ENCODE measurements at regions not wholly inside any gene's neighbourhood (a gene's known extent, or its start where the extent isn't known, plus 50 kb on each side); places are given as distances from the start of the nearest gene placed in this dataset.

DNA sequence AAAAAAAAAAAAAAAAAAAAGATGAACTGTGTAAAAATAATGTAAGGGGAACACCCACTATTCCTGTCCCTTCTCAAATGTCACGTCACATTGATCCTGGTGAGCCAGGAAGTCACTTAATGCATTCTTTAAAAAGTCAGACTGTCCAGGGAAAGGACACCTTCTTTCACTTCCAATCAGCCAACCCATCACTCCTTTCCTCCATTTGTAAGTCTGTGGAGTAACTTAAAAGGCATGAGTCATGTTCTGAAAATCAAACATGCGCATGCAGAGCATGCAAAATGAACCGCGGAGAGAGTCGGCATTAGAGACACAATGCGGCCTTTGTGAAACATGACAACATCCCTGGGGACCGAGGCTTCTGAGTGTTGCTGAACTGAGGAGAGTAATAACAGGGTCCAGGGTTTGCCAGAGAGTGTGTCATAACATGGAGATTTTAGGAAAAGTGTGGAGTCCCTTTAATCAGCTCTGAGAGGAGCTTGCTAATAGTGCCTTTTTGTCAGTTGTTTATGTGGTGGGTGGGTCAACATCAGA, 77.6 kb upstream of the SEMA6A start:
- DNase-seq: peak; percentile 8
- in situ Hi-C loops (cut with HindIII; ENCODE audit: low pct_ligation_motif_present, low pct_unique_long_range_greater_than_20kb, low sequenced_read_pairs): no loop called here

DNA sequence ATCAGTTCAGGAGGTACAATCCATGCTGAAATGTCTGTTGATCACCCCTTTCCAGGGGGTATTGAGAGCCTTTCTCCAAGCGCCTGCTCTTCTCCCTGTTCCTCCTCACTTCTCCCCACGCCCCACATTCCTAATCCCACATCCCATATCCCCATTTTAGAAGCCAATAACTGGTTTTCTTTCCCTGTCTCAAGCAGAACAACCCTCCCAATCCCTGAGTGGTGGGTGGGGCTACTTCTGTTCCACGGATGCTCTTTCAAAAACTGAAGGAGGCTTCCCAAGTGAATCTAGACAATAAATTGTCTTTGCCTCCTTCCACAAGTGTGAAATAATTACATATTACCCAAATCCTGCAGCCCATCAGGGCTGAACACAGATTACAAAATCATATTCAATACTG, 77.0 kb upstream of the SEMA6A start:
- DNase-seq: no peak
- in situ Hi-C loops (cut with HindIII; ENCODE audit: low pct_ligation_motif_present, low pct_unique_long_range_greater_than_20kb, low sequenced_read_pairs): no loop called here

DNA sequence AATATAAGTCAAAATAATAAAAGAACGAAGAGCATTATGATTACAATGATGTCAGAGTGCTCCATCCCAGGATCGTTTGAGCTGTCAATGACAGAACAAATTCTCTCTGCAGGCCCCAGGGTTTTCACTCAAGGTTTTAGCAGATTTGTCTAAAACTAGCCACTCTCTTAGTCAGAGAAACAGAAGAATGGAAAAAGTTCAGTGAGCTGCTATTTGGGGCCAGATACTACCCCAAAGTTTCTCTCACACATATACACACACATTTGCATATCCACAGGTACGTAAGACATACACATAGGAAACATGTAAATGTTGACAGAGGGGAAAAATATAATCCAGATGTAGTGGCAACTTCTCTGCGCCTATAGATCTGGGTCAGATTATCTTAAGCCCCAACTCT, 76.3 kb upstream of the SEMA6A start:
- in situ Hi-C loops (cut with HindIII; ENCODE audit: low pct_ligation_motif_present, low pct_unique_long_range_greater_than_20kb, low sequenced_read_pairs): no loop called here
- DNase-seq: no peak

DNA sequence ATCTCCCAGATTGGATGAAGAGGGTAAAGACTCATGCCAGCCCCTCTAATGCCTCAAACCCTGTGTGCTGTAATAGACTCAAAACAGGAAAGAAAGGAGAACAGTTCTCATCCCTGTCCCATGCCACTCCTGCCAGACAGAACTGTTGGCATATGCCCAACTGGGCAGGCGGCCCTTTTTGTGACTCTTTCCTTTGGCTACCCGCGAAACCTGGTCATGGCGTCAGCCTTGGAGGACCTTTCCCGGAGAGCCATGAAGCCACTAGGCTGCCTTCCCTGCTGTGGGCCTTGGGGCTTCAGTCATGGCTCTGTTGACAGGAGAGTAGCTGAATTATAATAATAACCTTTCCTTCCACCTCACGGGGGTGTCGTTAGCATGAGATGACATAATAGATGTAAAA, 75.9 kb upstream of the SEMA6A start:
- in situ Hi-C loops (cut with HindIII; ENCODE audit: low pct_ligation_motif_present, low pct_unique_long_range_greater_than_20kb, low sequenced_read_pairs): no loop called here
- DNase-seq: no peak

DNA sequence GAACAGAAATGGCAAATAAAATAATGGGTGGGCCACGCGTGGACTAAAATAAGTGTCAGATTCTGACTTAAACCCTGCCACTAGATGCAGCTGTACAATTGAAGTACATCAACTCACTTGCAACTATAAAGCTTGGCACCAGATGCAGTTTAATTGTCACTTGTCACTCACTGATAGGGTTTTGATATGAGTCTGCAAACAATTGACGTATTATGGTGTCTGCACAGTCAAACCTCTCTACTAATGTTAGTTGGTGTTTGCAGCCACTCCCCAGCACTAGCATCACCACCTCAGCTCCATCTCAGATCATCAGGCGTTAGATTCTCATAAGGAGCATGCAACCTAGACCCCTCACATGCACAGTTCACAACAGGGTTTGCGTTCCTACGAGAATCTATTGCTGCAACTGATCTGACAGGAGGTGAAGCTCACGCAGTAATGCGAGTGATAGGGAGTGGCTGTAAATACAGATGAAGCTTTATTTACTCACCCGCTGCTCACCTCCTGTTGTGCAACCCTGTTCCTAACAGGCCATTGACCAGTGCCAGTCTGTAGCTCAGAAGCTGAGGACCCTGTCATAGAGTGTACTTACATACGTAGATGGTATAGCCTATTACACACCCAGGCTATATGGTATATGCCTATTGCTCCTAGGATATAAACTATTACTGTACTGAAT, 72.1 kb upstream of the SEMA6A start:
- DNase-seq: no peak

DNA sequence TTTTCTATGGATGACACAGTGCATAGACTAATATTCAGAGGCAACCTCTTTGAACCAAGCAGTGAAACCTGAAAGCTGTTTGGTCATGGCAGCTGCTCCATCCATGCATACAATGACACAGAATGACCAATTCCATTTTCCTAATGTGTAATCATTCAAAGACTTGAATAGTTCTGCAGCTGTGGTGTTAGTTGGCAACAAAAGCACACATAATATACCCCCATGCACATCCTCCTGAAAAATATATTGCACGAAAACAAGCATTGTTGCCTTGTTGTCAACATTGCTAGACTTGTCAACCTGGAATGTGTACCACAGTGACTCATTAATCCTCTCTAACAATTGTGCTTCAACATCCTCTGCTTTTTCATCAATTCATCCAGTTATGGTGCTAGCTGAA, 71.0 kb upstream of the SEMA6A start:
- in situ Hi-C loops (cut with HindIII; ENCODE audit: low pct_ligation_motif_present, low pct_unique_long_range_greater_than_20kb, low sequenced_read_pairs): no loop called here
- DNase-seq: no peak

More for the DNA sequence above, 72.1 kb upstream of the SEMA6A start:
- in situ Hi-C loops (cut with HindIII; ENCODE audit: low pct_ligation_motif_present, low pct_unique_long_range_greater_than_20kb, low sequenced_read_pairs): no loop called here

DNA sequence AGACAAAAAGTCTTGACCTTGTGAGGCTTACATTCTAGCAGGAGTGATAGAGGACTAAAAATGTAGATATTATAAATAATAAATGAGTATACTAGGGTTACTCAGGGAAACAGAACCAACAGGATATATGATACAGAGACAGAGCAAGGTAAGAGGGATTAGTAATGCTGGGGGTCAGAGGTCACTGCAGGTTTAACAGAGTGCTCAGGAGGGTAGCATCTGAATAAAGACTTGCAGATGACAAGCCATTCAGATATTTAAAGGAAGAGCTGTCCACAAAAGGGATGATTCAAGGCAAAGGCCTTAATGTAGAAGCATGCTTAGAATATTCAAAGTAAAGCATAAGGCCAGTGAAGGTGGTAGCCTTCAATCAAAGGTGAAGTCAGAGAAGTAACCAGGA, 65.6 kb upstream of the SEMA6A start:
- in situ Hi-C loops (cut with HindIII; ENCODE audit: low pct_ligation_motif_present, low pct_unique_long_range_greater_than_20kb, low sequenced_read_pairs): no loop called here

DNA sequence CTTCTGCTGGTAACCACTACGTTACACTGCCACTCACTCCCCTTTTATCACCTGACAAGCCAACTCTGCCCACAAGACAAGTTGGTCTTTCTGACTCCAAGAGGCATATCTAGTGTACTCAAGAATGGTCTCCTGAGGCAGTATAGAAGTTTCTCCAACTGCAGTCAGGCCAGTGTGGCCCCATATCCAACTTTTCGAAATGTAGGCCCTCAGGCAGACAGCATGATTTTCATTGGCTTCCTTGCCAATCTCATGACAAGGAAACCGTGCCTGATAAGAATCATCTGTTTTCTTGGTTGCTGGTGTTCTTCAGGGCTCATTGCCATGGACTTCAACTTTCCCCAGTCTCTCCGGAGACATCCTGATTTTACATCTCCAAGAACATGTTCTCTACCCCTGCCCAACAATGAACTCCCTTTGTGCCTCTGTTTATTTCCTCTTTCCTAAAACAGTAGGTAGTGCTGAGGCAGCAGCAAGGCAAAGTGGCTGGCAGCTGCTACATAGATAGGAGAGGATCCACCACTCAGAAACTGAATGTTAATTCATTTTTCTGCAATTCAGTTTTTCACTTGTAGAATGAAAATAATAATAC, 62.6 kb upstream of the SEMA6A start:
- no peak for DNase-seq
- in situ Hi-C loops (cut with HindIII; ENCODE audit: low pct_ligation_motif_present, low pct_unique_long_range_greater_than_20kb, low sequenced_read_pairs): no loop called here

More for the DNA sequence above, 65.6 kb upstream of the SEMA6A start:
- no peak for DNase-seq

DNA sequence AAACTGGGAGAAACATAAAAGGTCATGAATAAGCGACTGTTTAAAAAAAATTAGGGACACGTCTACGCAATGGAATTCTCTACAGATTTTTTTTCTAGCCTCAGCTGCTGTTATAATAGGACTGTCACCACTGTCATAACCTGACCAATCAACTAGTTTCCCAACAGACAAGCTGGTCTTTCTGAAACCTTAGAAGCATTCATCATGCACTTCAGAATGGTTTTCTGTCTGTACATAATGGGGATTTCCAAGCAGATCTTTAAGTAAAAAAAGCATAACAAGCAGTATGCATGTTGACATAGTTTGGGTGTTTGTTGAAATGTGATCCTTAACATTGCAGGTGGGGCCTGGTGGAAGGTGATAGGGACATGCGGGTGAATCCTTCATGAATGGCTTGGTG, 58.3 kb upstream of the SEMA6A start:
- DNase-seq: no peak
- in situ Hi-C loops (cut with HindIII; ENCODE audit: low pct_ligation_motif_present, low pct_unique_long_range_greater_than_20kb, low sequenced_read_pairs): no loop called here

DNA sequence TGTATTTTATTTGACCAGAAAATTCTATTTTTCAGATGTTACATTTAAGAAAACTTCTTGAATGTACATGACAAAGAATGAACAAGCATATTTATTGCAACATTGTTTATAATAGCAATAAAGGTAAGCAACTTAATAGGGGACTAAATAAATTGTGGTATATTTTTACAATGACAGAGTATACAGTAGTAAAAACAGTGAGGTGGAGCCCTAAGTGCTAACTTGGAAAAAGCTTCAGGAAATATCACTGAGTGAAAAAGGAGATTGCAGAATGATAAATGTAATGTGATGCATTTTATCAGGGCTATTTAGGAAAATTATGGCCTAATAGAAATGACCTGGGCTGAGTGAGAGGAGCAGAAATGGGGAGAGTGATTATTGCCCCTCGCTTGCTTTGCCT, 56.5 kb upstream of the SEMA6A start:
- DNase-seq: no peak
- in situ Hi-C loops (cut with HindIII; ENCODE audit: low pct_ligation_motif_present, low pct_unique_long_range_greater_than_20kb, low sequenced_read_pairs): no loop called here

DNA sequence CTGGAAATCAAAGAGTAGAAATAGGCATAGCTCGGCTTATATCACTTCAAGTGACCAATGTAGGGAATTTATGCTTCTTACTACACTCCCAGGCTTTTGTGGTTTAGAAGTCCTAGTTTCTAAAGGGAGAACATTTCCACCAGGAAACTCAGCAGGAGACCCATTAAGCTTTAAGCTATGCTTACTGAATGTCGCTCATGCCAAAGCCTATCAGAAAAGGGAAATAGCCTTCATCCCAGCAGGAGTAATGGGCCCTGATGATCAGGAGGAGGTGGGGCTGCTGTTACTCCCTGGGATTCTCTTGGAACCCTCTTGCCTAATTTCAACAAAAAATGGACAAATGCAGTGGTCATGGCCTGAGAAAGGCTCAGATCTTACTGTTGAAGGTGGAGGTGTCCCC, 54.5 kb upstream of the SEMA6A start:
- in situ Hi-C loops (cut with HindIII; ENCODE audit: low pct_ligation_motif_present, low pct_unique_long_range_greater_than_20kb, low sequenced_read_pairs): no loop called here
- DNase-seq: no peak

DNA sequence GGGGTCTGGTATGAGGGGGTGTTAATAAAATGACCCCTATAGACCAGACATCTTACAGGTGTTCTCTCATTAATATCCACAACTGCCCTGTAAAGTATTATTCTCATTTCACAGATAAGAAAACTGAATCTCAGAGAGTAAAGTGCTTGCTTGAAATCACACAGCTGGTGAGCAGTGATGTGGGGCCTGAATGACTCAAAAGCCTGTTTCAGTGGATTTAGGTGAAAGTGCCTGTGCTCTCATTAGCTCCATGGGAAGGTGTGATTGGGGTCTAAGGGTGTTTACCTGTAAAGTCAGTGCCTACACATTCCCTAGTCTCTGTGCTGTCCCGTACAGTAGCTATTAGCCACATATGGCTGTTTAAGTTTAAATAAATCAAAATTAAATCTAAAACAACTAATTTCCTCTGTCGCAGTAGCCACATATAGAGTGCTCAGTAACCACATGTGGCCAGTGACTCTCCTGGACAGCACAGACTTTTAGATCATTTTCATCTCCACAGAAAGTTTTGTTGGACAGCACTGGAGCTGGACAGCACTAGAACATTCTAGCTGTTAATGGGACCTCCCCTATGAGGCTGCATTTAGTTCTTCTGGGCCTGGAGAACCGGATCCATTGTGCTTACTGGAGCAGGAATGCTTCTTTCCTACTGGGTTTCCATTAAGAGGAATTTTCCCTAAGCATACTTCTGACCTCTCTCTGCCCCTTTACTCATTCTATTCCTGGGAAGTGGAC, 52.5 kb upstream of the SEMA6A start:
- DNase-seq: no peak
- in situ Hi-C loops (cut with HindIII; ENCODE audit: low pct_ligation_motif_present, low pct_unique_long_range_greater_than_20kb, low sequenced_read_pairs): no loop called here

DNA sequence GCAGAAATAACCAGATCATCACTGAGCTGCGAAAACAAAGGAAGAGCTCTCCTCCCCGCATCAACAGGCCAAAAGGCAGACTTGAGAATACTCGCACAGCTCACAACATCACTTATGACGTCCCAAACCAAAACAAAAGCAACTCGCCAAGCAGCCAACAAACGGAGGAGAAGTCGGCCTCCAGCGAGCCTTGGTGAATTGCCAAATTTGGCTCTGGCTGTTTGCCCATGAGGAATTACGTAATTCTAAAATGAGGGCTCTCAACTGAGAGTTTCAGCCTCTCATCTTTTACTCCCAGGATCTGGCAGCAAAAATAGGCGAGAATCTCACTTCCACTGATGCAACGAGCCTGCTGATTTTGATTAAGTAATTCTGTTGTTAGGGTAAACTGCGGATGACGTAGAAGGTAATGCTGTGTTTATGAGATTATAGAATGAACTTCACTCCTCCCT, 51.7 kb upstream of the SEMA6A start:
- DNase-seq: peak; percentile 21
- in situ Hi-C loops (cut with HindIII; ENCODE audit: low pct_ligation_motif_present, low pct_unique_long_range_greater_than_20kb, low sequenced_read_pairs): no loop called here
